Keratinocyte (primary cell): ENCODE measurements at regions not wholly inside any gene's neighbourhood (a gene's known extent, or its start where the extent isn't known, plus 50 kb on each side); places are given as distances from the start of the nearest gene placed in this dataset.
"Not testable (repeated sequence)": the region's sequence is repeated elsewhere in the genome, so short reads cannot be mapped to it uniquely, and the experiment has no call there.

Source experiments
- DNase-seq: peaks from one replicate; pipeline ENCODE4 v3.0.0-alpha.2; 2011; ENCODE audit warnings: low read depth, missing footprints, low spot score
- FAIRE-seq: peaks from 2 replicates; lab custom pipeline; 2011; peaks lifted over from hg19 to GRCh38; lab: Jason Lieb, UNC
- H2AFZ ChIP-seq: 2 replicates; pipeline ENCODE4 v1.6.0; 2012; ENCODE audit warnings: low read length, control low read depth, inconsistent platforms; ENCODE audit not compliant: control insufficient read depth
- H3K27ac ChIP-seq: 2 replicates; pipeline ENCODE4 v1.5.1; 2011; ENCODE audit warnings: low read length; ENCODE audit not compliant: control insufficient read depth, insufficient read depth
- H3K27me3 ChIP-seq: 3 replicates; pipeline ENCODE4 v1.6.0; 2011; ENCODE audit warnings: low read length; ENCODE audit not compliant: control insufficient read depth, insufficient read depth; ENCODE audit errors: extremely low read depth
- H3K36me3 ChIP-seq, 2 experiments: 2 replicates in 1 of 2; 3 replicates in 1 of 2; pipeline ENCODE4 v1.5.1; 2011; ENCODE audit warnings: low read length in 2 of 2, mild to moderate bottlenecking in 1 of 2; ENCODE audit not compliant: control insufficient read depth in 2 of 2, insufficient read depth in 2 of 2; ENCODE audit errors: extremely low read depth in 1 of 2
- H3K4me1 ChIP-seq: 3 replicates; pipeline ENCODE4 v1.5.1; 2011; ENCODE audit warnings: low read length; ENCODE audit not compliant: control insufficient read depth, insufficient read depth; ENCODE audit errors: extremely low read depth
- H3K4me2 ChIP-seq: 3 replicates; pipeline ENCODE4 v1.6.0; 2011; ENCODE audit warnings: low read depth, low read length; ENCODE audit not compliant: control insufficient read depth, insufficient read depth; ENCODE audit errors: extremely low read depth
- H3K4me3 ChIP-seq, 3 experiments: fragments of 200-600 bp in 1 of 3; sonication (generic) in 1 of 3; 2 replicates in 2 of 3; 3 replicates in 1 of 3; pipeline ENCODE4 v1.5.1; 2011 to 2016; ENCODE audit warnings: low read length in 3 of 3, mild to moderate bottlenecking in 3 of 3, control low read depth in 2 of 3, inconsistent platforms in 1 of 3, low read depth in 1 of 3, mixed read lengths in 1 of 3, mixed run types in 1 of 3, moderate library complexity in 1 of 3; ENCODE audit not compliant: control insufficient read depth in 2 of 3, insufficient read depth in 2 of 3; ENCODE audit errors: extremely low read depth in 1 of 3
- H3K79me2 ChIP-seq: 2 replicates; pipeline ENCODE4 v1.6.0; 2012; ENCODE audit warnings: low read length; ENCODE audit not compliant: control insufficient read depth, insufficient read depth
- H3K9ac ChIP-seq: 3 replicates; pipeline ENCODE4 v1.6.0; 2011; ENCODE audit warnings: low read length; ENCODE audit not compliant: control insufficient read depth, insufficient read depth; ENCODE audit errors: extremely low read depth
- H3K9me1 ChIP-seq: 3 replicates; pipeline ENCODE4 v1.6.0; 2011; ENCODE audit warnings: low read length; ENCODE audit not compliant: control insufficient read depth, insufficient read depth; ENCODE audit errors: extremely low read depth
- H3K9me3 ChIP-seq: 2 replicates; pipeline ENCODE4 v1.5.1; 2012; ENCODE audit warnings: low read depth, low read length; ENCODE audit not compliant: control insufficient read depth
- H4K20me1 ChIP-seq: 3 replicates; pipeline ENCODE4 v1.6.0; 2011; ENCODE audit warnings: low read length; ENCODE audit not compliant: control insufficient read depth, insufficient read depth; ENCODE audit errors: extremely low read depth
- EZH2 ChIP-seq: IDR thresholded peaks from one replicate; pipeline ENCODE4 v1.6.1; 2012; ENCODE audit warnings: inconsistent platforms, mild to moderate bottlenecking, low read length, moderate library complexity
- dilution Hi-C: fragments of 300-500 bp; cut with MboI; formaldehyde crosslinking; loops from one replicate; pipeline ENCODE4 v1.7.0; 2020; ENCODE audit warnings: low sequenced_read_pairs; ENCODE audit not compliant: extremely low pct_ligation_motif_present
- TF ChIP-seq, protein P1 (sequence below), 3 experiments: IDR thresholded peaks in 1 of 3; conservative IDR thresholded peaks in 1 of 3; optimal IDR thresholded peaks in 1 of 3; 2 replicates in 2 of 3; 3 replicates in 1 of 3; pipeline versions ENCODE3 to v1.5.1; 2011; ENCODE audit warnings: low read length in 3 of 3, mild to moderate bottlenecking in 3 of 3, moderate library complexity in 2 of 3, control low read depth in 1 of 3, inconsistent platforms in 1 of 3; ENCODE audit not compliant: insufficient read depth in 2 of 3; ENCODE audit errors: extremely low read depth in 1 of 3

- H3K27me3 ChIP-seq, DNase-seq, H2AFZ ChIP-seq, H3K27ac ChIP-seq, H3K9me1 ChIP-seq, dilution Hi-C loops, H3K4me2 ChIP-seq, FAIRE-seq, H3K4me3 ChIP-seq, H3K36me3 ChIP-seq, H3K9ac ChIP-seq, H3K4me1 ChIP-seq, H3K79me2 ChIP-seq, H4K20me1 ChIP-seq, H3K9me3 ChIP-seq: not testable (repeated sequence)
These were observed 57.8 kb upstream of the RASSF3 start for GRCh38 chr12:64552510-64552909.

GRCh38 chr12:64553689-64554088 lies 56.6 kb upstream of the RASSF3 start:
- H3K4me1 ChIP-seq, dilution Hi-C loops: not testable (repeated sequence)

GRCh38 chr12:64556231-64556630 lies 54.1 kb upstream of the RASSF3 start:
- Histone ChIP-seq H3K4me2 (no peak overlapping the region), H3K9me3 (no peaks in the 10 kb centered on the region), H3K9ac (no peak overlapping the region), H3K27me3 (no peaks in the 10 kb centered on the region), H3K27ac (no peak overlapping the region), H3K36me3 (no peaks in the 10 kb centered on the region), H3K4me3 (no peak overlapping the region), H3K4me1 (peaks cover 5% of the 10 kb centered on the region), H2AFZ (no peak overlapping the region), H4K20me1 (no peaks in the 10 kb centered on the region), H3K9me1 (no peaks in the 10 kb centered on the region), H3K79me2 (no peaks in the 10 kb centered on the region)
- DNase-seq: no peak
- TF ChIP-seq, protein P1, sequence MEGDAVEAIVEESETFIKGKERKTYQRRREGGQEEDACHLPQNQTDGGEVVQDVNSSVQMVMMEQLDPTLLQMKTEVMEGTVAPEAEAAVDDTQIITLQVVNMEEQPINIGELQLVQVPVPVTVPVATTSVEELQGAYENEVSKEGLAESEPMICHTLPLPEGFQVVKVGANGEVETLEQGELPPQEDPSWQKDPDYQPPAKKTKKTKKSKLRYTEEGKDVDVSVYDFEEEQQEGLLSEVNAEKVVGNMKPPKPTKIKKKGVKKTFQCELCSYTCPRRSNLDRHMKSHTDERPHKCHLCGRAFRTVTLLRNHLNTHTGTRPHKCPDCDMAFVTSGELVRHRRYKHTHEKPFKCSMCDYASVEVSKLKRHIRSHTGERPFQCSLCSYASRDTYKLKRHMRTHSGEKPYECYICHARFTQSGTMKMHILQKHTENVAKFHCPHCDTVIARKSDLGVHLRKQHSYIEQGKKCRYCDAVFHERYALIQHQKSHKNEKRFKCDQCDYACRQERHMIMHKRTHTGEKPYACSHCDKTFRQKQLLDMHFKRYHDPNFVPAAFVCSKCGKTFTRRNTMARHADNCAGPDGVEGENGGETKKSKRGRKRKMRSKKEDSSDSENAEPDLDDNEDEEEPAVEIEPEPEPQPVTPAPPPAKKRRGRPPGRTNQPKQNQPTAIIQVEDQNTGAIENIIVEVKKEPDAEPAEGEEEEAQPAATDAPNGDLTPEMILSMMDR (optimal IDR thresholded peaks at IDR 0.05 in 1 of 3, IDR thresholded peaks at IDR 0.05 in 1 of 3, conservative IDR thresholded peaks at IDR 0.05 in 1 of 3; ENCODE audit: extremely low read depth in 1 of 3, insufficient read depth in 2 of 3, low read length in 3 of 3): no peak
- no peak for TF ChIP-seq EZH2
- dilution Hi-C loops: no loop called here
- FAIRE-seq: no peak

More at GRCh38 chr12:64553689-64554088, 56.6 kb upstream of the RASSF3 start:
- not testable (repeated sequence) for DNase-seq, H3K27me3 ChIP-seq, H2AFZ ChIP-seq, H3K9me3 ChIP-seq, H4K20me1 ChIP-seq, H3K9ac ChIP-seq, H3K27ac ChIP-seq, H3K9me1 ChIP-seq, H3K4me3 ChIP-seq, H3K79me2 ChIP-seq, H3K36me3 ChIP-seq, H3K4me2 ChIP-seq, FAIRE-seq
